OCI-LY1 (cell line): ENCODE measurements at regions not wholly inside any gene's neighbourhood (a gene's known extent, or its start where the extent isn't known, plus 50 kb on each side); places are given as distances from the start of the nearest gene placed in this dataset.

Experiments used
- CTCF ChIP-seq: fragments of 200-600 bp; sonication (generic), shearing (Covaris generic); IDR thresholded peaks from 2 replicates; pipeline ENCODE4 v1.5.1; 2017; ENCODE audit warnings: mild to moderate bottlenecking, antibody characterized with exemption, low read length, moderate library complexity, mixed read lengths
- EZH2 ChIP-seq: fragments of 200-600 bp; sonication (generic), shearing (Covaris generic); IDR thresholded peaks from 2 replicates; pipeline ENCODE4 v1.8.0; 2017; ENCODE audit warnings: borderline replicate concordance, mixed run types, mild to moderate bottlenecking, antibody characterized with exemption, low read length, moderate library complexity, mixed read lengths

GRCh38 chr16:76190057-76190456 is 87.1 kb upstream of the CNTNAP4 start:
- TF ChIP-seq EZH2 (no peak), CTCF (no peak)
